Stimulated activated CD8-positive, alpha-beta memory T cell treated with anti-CD3 and anti-CD28 coated beads, Interleukin-2, amount 100 ng/mL, for 48 hours (primary cell): ENCODE measurements at regions not wholly inside any gene's neighbourhood (a gene's known extent, or its start where the extent isn't known, plus 50 kb on each side); places are given as distances from the start of the nearest gene placed in this dataset.

Source experiments
- DNase-seq, 2 donors: peaks; one replicate each; pipeline ENCODE4 v3.0.0-alpha.2; 2020; ENCODE audit warnings: low read depth in 2 of 2

GRCh38 chr22:49568751-49569285 is 258.9 kb downstream of the BRD1 start:
- DNase-seq = no peak

- no peak for DNase-seq
Measured at GRCh38 chr22:49567899-49568750, 259.5 kb downstream of the BRD1 start.

- no peak for DNase-seq
Measured at GRCh38 chr22:49566693-49567092, 261.0 kb downstream of the BRD1 start.

- no peak for DNase-seq
Measured at GRCh38 chr22:49566141-49566541, 261.5 kb downstream of the BRD1 start.

GRCh38 chr22:49565516-49565855 is 262.2 kb downstream of the BRD1 start:
- no peak for DNase-seq

GRCh38 chr22:49564666-49565515 is 262.8 kb downstream of the BRD1 start:
- DNase-seq = no peak

GRCh38 chr22:49564054-49564453 is 263.6 kb downstream of the BRD1 start:
- DNase-seq = no peak

GRCh38 chr22:49562685-49563249 is 264.9 kb downstream of the BRD1 start:
- no peak for DNase-seq

- no peak for DNase-seq
Measured at GRCh38 chr22:49561976-49562375, 265.7 kb downstream of the BRD1 start.

- no peak for DNase-seq
Measured at GRCh38 chr22:49561338-49561737, 266.3 kb downstream of the BRD1 start.

- no peak for DNase-seq
Measured at GRCh38 chr22:49555526-49555925, 272.1 kb downstream of the BRD1 start.

- DNase-seq = no peak
Measured at GRCh38 chr22:49554741-49555140, 272.9 kb downstream of the BRD1 start.

GRCh38 chr22:49554296-49554625 is 273.4 kb downstream of the BRD1 start:
- DNase-seq = no peak

- DNase-seq = no peak
Measured at GRCh38 chr22:49553518-49554295, 274.0 kb downstream of the BRD1 start.

- DNase-seq = no peak
Measured at GRCh38 chr22:49553076-49553475, 274.6 kb downstream of the BRD1 start.

GRCh38 chr22:49551897-49552614 is 275.6 kb downstream of the BRD1 start:
- DNase-seq = no peak

- no peak for DNase-seq
Measured at GRCh38 chr22:49551446-49551845, 276.2 kb downstream of the BRD1 start.

- DNase-seq = no peak
Measured at GRCh38 chr22:49550766-49551362, 276.8 kb downstream of the BRD1 start.

GRCh38 chr22:49550141-49550430 is 277.6 kb downstream of the BRD1 start:
- no peak for DNase-seq

GRCh38 chr22:49549256-49550140 is 278.2 kb downstream of the BRD1 start:
- DNase-seq = no peak
